T-helper 2 cell treated with Interferon-gamma antibody and Interleukin-4, amounts not matched to agents 5 μg/mL and 100 μg/mL, for 36 hours (primary cell): ENCODE measurements at regions not wholly inside any gene's neighbourhood (a gene's known extent, or its start where the extent isn't known, plus 50 kb on each side); places are given as distances from the start of the nearest gene placed in this dataset.

Source experiments
- DNase-seq: peaks from one replicate; pipeline ENCODE4 v3.0.0; 2021; ENCODE audit warnings: low spot score
- H3K27ac Mint-ChIP-seq: one replicate; pipeline ENCODE4 v1.8.0; 2021; ENCODE audit warnings: mild to moderate bottlenecking, mixed read lengths
- H3K27me3 Mint-ChIP-seq: one replicate; pipeline ENCODE4 v1.8.0; 2021; ENCODE audit warnings: low read depth, mixed read lengths
- H3K36me3 Mint-ChIP-seq: one replicate; pipeline ENCODE4 v1.8.0; 2021; ENCODE audit warnings: low read depth, mixed read lengths
- H3K4me1 Mint-ChIP-seq: one replicate; pipeline ENCODE4 v1.8.0; 2021; ENCODE audit warnings: low read depth, mixed read lengths
- H3K4me3 Mint-ChIP-seq: one replicate; pipeline ENCODE4 v1.8.0; 2022; ENCODE audit warnings: mild to moderate bottlenecking, moderate library complexity, mixed read lengths
- H3K9me3 Mint-ChIP-seq: one replicate; pipeline ENCODE4 v1.8.0; 2021; ENCODE audit warnings: mixed read lengths

- DNase-seq: no peak
Observed at GRCh38 chr13:106355866-106356265, 179.6 kb downstream of the EFNB2 start.

GRCh38 chr13:106354961-106355360 lies 180.5 kb downstream of the EFNB2 start:
- Mint-ChIP-seq H3K27ac (no peak overlapping the region), H3K27me3 (peaks cover 8% of the 10 kb centered on the region), H3K9me3 (no peaks in the 10 kb centered on the region), H3K4me3 (no peak overlapping the region), H3K4me1 (no peaks in the 10 kb centered on the region), H3K36me3 (no peaks in the 10 kb centered on the region)
- DNase-seq: no peak

More at GRCh38 chr13:106355866-106356265, 179.6 kb downstream of the EFNB2 start:
- no peak overlapping the region for H3K4me3 Mint-ChIP-seq
- peaks cover 5% of the 10 kb centered on the region for H3K27me3 Mint-ChIP-seq
- H3K4me1 Mint-ChIP-seq: no peaks in the 10 kb centered on the region
- no peaks in the 10 kb centered on the region for H3K9me3 Mint-ChIP-seq
- H3K27ac Mint-ChIP-seq: no peak overlapping the region
- H3K36me3 Mint-ChIP-seq: no peaks in the 10 kb centered on the region

GRCh38 chr13:106352850-106353249 lies 182.6 kb downstream of the EFNB2 start:
- DNase-seq: no peak
- Mint-ChIP-seq H3K9me3 (no peaks in the 10 kb centered on the region), H3K4me3 (no peak overlapping the region), H3K36me3 (no peaks in the 10 kb centered on the region), H3K4me1 (no peaks in the 10 kb centered on the region), H3K27ac (no peak overlapping the region), H3K27me3 (peaks cover 28% of the 10 kb centered on the region)

GRCh38 chr13:106351251-106351650 lies 184.2 kb downstream of the EFNB2 start:
- Mint-ChIP-seq H3K4me1 (no peaks in the 10 kb centered on the region), H3K4me3 (no peak overlapping the region), H3K9me3 (no peaks in the 10 kb centered on the region), H3K27me3 (peaks cover 29% of the 10 kb centered on the region), H3K27ac (no peak overlapping the region), H3K36me3 (no peaks in the 10 kb centered on the region)
- DNase-seq: no peak

GRCh38 chr13:106350208-106350607 lies 185.3 kb downstream of the EFNB2 start:
- Mint-ChIP-seq H3K27me3 (peaks cover 29% of the 10 kb centered on the region), H3K4me1 (no peaks in the 10 kb centered on the region)

GRCh38 chr13:106349080-106349931 lies 186.2 kb downstream of the EFNB2 start:
- H3K27me3 Mint-ChIP-seq: peaks cover 29% of the 10 kb centered on the region
- no peak overlapping the region for H3K4me3 Mint-ChIP-seq
- no peaks in the 10 kb centered on the region for H3K36me3 Mint-ChIP-seq
- DNase-seq: no peak
- H3K4me1 Mint-ChIP-seq: no peaks in the 10 kb centered on the region
- no peak overlapping the region for H3K27ac Mint-ChIP-seq
- H3K9me3 Mint-ChIP-seq: no peaks in the 10 kb centered on the region

More at GRCh38 chr13:106350208-106350607, 185.3 kb downstream of the EFNB2 start:
- H3K9me3 Mint-ChIP-seq: no peaks in the 10 kb centered on the region
- H3K36me3 Mint-ChIP-seq: no peaks in the 10 kb centered on the region
- H3K4me3 Mint-ChIP-seq: no peak overlapping the region
- no peak overlapping the region for H3K27ac Mint-ChIP-seq
- no peak for DNase-seq

- Mint-ChIP-seq H3K4me1 (no peaks in the 10 kb centered on the region), H3K27me3 (peaks cover 29% of the 10 kb centered on the region), H3K36me3 (no peaks in the 10 kb centered on the region), H3K4me3 (no peak overlapping the region), H3K9me3 (no peaks in the 10 kb centered on the region), H3K27ac (no peak overlapping the region)
- no peak for DNase-seq
Observed at GRCh38 chr13:106348075-106348840, 187.2 kb downstream of the EFNB2 start.

GRCh38 chr13:106344342-106344741 lies 191.1 kb downstream of the EFNB2 start:
- no peaks in the 10 kb centered on the region for H3K4me1 Mint-ChIP-seq

GRCh38 chr13:106343836-106344235 lies 191.6 kb downstream of the EFNB2 start:
- DNase-seq: no peak
- no peak overlapping the region for H3K4me3 Mint-ChIP-seq
- no peaks in the 10 kb centered on the region for H3K36me3 Mint-ChIP-seq
- H3K27ac Mint-ChIP-seq: no peak overlapping the region
- peaks cover 12% of the 10 kb centered on the region for H3K9me3 Mint-ChIP-seq
- peaks cover 11% of the 10 kb centered on the region for H3K27me3 Mint-ChIP-seq
- no peaks in the 10 kb centered on the region for H3K4me1 Mint-ChIP-seq

More at GRCh38 chr13:106344342-106344741, 191.1 kb downstream of the EFNB2 start:
- Mint-ChIP-seq H3K27ac (no peak overlapping the region), H3K9me3 (peaks cover 12% of the 10 kb centered on the region), H3K27me3 (peaks cover 16% of the 10 kb centered on the region), H3K4me3 (no peak overlapping the region), H3K36me3 (no peaks in the 10 kb centered on the region)
- no peak for DNase-seq

GRCh38 chr13:106340249-106340648 lies 195.2 kb downstream of the EFNB2 start:
- H3K4me1 Mint-ChIP-seq: no peaks in the 10 kb centered on the region
- peaks cover 12% of the 10 kb centered on the region for H3K9me3 Mint-ChIP-seq
- DNase-seq: no peak
- H3K4me3 Mint-ChIP-seq: no peak overlapping the region
- no peaks in the 10 kb centered on the region for H3K27me3 Mint-ChIP-seq
- H3K36me3 Mint-ChIP-seq: no peaks in the 10 kb centered on the region
- H3K27ac Mint-ChIP-seq: no peak overlapping the region

GRCh38 chr13:106337096-106337850 lies 198.2 kb downstream of the EFNB2 start:
- H3K27ac Mint-ChIP-seq: no peak overlapping the region
- DNase-seq: no peak
- H3K27me3 Mint-ChIP-seq: no peaks in the 10 kb centered on the region
- H3K36me3 Mint-ChIP-seq: no peaks in the 10 kb centered on the region
- peaks cover 12% of the 10 kb centered on the region for H3K9me3 Mint-ChIP-seq
- no peak overlapping the region for H3K4me3 Mint-ChIP-seq
- H3K4me1 Mint-ChIP-seq: no peaks in the 10 kb centered on the region

- H3K4me3 Mint-ChIP-seq: no peak overlapping the region
Observed at GRCh38 chr13:106336668-106337067, 198.8 kb downstream of the EFNB2 start.

GRCh38 chr13:106332621-106333020 lies 202.8 kb downstream of the EFNB2 start:
- Mint-ChIP-seq H3K27ac (no peak overlapping the region), H3K27me3 (no peaks in the 10 kb centered on the region), H3K36me3 (no peaks in the 10 kb centered on the region)

More at GRCh38 chr13:106336668-106337067, 198.8 kb downstream of the EFNB2 start:
- no peak for DNase-seq
- no peaks in the 10 kb centered on the region for H3K4me1 Mint-ChIP-seq
- H3K27ac Mint-ChIP-seq: no peak overlapping the region
- H3K9me3 Mint-ChIP-seq: peaks cover 12% of the 10 kb centered on the region
- H3K27me3 Mint-ChIP-seq: no peaks in the 10 kb centered on the region
- H3K36me3 Mint-ChIP-seq: no peaks in the 10 kb centered on the region

GRCh38 chr13:106331116-106331515 lies 204.3 kb downstream of the EFNB2 start:
- H3K4me1 Mint-ChIP-seq: no peaks in the 10 kb centered on the region
- no peaks in the 10 kb centered on the region for H3K27me3 Mint-ChIP-seq
- H3K36me3 Mint-ChIP-seq: no peaks in the 10 kb centered on the region
- no peaks in the 10 kb centered on the region for H3K9me3 Mint-ChIP-seq
- H3K4me3 Mint-ChIP-seq: no peak overlapping the region
- no peak for DNase-seq
- no peak overlapping the region for H3K27ac Mint-ChIP-seq

More at GRCh38 chr13:106332621-106333020, 202.8 kb downstream of the EFNB2 start:
- Mint-ChIP-seq H3K4me3 (no peak overlapping the region), H3K4me1 (no peaks in the 10 kb centered on the region), H3K9me3 (no peaks in the 10 kb centered on the region)
- no peak for DNase-seq
